Non-pigmented ciliary epithelial cell (primary cell): ENCODE measurements at regions not wholly inside any gene's neighbourhood (a gene's known extent, or its start where the extent isn't known, plus 50 kb on each side); places are given as distances from the start of the nearest gene placed in this dataset.
"Not testable (repeated sequence)": the region's sequence is repeated elsewhere in the genome, so short reads cannot be mapped to it uniquely, and the experiment has no call there.

Source experiments
- DNase-seq: peaks from one replicate; pipeline ENCODE4 v3.0.0-alpha.2; 2010; ENCODE audit warnings: low read depth

DNA sequence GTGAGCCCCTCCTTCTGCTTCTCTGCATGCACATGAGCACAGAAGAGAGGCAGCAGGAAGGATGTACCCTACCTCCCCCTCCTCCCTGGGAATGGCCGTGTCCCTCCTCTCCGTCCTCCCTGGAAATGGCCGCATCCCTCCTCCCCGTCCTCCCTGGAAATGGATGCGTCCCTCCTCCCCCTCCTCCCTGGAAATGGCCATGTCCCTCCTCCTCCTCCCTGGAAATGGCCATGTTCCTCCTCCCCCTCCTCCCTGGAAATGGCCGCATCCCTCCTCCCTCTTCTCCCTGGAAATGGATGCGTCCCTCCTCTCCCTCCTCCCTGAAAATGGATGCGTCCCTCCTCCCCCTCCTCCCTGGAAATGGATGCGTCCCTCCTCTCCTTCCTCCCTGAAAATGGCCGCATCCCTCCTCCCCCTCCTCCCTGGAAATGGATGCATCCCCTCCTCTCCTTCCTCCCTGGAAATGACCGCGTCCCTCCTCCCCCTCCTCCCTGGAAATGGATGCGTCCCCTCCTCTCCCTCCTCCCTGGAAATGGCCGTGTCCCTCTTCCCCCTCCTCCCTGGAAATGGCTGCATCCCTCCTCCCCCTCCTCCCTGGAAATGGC is 428.6 kb downstream of the AACS start:
- DNase-seq = no peak

DNA sequence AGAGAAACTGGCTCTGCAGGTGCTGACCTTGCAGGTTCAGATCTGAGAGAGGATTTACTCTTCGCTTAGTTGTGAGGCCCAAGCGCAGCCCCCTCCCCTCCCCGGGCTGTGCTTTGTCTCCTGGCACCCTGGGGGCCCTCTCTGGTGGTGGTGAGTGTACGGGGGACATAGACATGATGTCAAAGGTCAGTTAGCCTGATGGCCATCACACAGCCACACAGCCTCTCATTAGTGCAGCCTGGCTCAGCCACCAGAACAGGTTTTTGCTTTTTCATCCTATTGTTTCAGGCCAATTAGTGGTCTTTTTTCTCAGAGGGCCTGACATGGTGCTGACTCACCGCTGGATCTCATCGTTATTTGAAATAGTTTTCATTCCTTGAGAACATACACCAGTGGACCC is 437.9 kb downstream of the AACS start:
- DNase-seq = no peak

GRCh38 chr12:125509195-125509594 is 444.0 kb downstream of the AACS start:
- DNase-seq = no peak

DNA sequence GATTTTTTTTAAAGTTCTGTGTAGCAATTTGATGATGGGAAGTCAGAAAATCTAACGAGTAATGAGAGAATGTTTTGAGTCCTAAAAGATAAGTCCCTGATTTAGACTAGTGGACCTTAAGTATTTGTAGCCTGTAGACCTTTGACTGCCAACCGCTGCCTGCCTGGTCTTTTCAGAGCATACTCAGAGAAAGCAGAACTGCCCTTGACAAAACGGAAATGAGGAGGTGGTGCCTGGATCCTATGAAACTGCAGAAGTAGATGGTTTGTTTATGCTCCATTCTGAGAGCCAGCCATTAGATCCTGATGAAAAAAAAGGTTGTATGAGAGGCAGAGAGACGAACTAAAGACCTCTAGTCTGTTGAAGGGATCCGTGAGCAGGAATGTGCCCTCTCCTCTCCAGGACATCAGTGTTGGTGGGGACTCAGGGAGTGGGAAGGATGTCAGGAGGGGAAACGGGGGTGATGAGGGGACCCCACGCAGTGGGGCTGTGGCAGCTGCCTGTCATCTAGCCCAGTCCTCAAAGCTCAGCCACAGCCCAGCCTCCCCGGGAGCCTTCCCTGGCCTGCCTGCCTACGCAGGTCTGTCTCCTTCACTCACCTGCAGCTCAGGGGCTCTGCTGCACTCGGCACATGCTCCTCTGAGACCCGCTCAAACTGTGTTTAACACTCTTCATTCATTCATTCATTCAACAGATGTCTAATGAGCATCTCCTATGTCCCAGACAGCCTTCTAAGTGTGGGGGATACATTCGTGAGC is 447.5 kb downstream of the AACS start:
- DNase-seq = no peak

GRCh38 chr12:125515887-125516286 is 450.7 kb downstream of the AACS start:
- no peak for DNase-seq

DNA sequence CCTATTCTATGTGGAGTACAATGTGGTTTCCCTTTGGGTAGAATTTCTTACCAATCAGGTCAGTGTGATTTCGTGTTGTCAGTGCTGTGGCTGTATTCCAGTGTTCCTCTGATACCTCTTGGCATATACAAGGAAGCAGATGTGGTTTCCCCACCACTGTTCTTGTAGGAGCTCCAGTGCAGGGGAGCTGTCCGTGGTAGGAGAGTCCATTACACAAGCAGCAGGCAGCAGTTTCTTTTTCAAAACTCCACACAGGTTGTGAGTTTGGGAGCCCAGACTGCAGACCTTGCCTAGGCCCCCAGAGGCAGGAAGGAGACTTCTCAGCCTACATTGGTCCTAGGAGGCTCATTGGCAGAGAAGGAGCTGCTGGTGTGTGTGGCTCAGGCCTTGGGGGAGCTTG is 452.8 kb downstream of the AACS start:
- peak; percentile 14 for DNase-seq

GRCh38 chr12:125519026-125519651 is 453.9 kb downstream of the AACS start:
- DNase-seq = no peak

- DNase-seq = no peak
Observed at GRCh38 chr12:125525879-125526278, 460.6 kb downstream of the AACS start.

DNA sequence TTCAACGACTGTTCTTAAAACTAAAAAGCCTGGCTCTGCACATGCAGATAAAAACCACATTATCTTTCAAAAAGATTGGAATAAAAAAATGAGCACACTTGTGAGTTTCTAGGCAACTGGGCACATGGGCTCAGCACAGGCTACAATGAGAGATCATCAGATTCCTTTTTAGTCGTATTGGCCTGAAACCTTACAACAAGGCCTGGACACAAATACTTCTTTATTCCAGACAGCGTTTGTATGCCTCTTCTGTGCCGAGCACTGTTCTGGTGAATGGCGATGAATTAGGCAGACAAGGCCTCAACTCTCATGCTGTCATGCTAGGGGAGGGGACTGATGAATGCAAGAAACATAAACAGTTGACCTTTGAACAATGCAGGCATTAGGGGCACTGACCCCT is 463.0 kb downstream of the AACS start:
- DNase-seq = no peak

DNA sequence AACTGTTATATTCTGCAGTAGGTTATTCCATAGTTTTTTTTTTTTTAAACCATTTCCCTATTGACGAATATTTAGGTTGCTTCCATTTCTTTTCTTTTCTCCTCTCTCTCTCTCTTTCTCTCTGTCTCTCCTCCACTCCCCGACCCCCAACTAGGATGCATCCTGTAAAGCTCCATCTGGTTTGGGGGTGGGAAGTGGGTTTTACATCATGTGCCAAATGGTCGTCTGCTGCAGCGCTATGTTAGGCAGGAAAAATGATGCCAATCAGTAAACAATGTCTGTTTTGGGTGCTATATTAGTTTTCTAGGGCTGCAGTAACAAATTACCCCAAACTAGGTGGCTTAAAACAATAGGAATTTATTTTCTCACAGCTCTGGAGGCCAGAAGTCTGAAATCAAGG is 465.0 kb downstream of the AACS start:
- DNase-seq = no peak

GRCh38 chr12:125530876-125531275 is 465.6 kb downstream of the AACS start:
- no peak for DNase-seq

- DNase-seq = no peak
Observed at GRCh38 chr12:125531574-125531973, 466.3 kb downstream of the AACS start.

DNA sequence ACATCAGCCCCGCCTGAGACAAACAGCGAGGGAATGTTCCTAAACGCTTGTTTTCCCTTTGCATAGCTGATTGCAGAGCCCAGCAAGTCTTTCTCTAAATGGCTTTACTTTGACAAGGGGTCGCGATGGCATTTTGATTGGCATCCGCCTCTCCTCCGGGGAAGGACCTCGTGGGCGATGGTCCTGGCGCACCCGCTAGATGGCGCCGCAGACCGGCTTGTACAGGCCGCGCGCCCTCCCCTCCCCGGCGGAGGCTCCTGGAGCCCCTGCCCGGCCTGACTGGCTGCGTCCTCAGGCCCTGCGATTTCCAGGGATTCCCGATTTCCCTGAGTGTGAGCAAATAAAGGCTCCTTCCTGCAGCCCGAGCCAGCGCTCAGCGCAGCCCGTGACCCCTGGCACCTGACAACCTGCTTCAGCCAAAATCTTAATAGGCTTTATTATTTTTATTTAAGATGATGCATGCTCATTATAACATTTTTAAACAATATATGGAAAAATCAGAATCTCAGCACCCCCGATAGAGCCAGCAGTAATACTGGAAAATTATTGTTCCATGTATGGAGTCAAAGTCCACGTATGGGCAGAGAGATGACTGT is 468.3 kb downstream of the AACS start:
- no peak for DNase-seq

GRCh38 chr12:125538401-125539199 is 473.4 kb downstream of the AACS start:
- DNase-seq = no peak

GRCh38 chr12:125540580-125541204 is 475.5 kb downstream of the AACS start:
- DNase-seq = no peak

DNA sequence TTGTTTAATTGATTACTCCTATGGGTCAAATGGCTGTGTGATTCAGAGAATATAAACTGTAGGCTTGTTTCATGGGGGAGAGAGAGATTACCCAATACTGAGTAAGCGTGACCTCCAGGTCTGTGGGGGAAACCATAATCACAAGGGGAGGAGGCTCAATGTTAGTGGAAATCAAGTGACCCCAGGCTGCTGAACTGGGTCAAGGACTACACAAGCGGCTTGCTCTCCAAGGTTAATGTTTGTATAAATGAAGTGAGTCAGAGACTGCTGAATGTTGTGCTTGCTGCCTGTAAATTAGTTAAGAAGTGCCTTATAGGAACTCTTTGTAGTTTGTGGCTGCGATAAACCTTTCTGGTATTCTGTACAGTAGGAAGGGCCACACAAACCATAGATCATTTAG is 479.7 kb downstream of the AACS start:
- DNase-seq = no peak

DNA sequence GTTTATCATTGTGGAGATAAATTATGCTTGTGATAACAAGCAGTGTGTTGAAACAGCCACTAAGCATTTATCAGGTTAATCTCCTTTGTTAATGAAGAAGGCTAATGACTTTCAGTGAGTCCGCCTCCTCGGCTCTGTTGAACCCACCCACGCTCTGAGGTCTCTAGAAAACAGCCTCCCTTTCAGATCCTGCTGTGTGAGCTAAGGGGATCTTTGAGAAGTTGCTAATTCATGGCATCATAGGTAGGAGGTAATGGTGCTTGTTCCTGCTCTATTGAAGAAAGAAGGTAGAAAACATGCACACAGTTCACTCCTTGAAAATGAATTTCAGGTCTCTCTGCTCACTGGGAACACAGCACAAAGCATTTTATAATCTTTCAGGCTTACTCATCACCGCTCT is 483.9 kb downstream of the AACS start:
- DNase-seq = no peak

DNA sequence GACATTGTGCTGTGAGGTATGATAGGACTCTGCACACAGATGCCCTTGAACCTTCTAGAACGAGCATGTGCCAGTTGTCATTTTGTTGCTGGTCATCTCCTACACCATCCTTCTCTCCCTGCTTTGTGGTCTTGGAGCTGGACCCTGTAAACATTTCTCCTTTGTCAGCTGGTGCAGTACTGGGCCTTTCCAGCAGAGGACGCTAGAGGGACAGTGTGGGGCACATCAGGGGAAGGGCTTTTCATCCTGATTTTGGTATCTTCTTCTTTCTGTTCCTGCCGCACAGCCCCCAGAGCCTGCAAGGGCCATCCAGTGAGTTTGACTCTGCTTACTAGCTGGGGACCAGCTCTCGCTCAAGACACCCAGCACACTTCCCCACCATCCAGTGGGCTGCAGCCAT is 484.6 kb downstream of the AACS start:
- no peak for DNase-seq

GRCh38 chr12:125552295-125552694 is 487.1 kb downstream of the AACS start:
- DNase-seq = no peak

DNA sequence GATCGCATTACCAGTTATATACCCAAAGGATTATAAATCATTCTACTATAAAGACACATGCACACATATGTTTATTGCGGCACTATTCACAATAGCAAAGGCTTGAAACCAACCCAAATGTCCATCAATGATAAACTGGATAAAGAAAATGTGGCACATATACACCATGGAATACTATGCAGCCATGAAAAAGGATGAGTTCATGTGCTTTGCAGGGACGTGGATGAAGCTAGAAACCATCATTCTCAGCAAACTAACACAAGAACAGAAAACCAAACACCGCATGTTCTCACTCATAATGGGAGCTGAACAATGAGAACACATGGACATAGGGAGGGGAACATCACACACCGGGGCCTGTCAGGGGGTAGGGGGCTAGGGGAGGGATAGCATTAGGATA is 495.8 kb downstream of the AACS start:
- DNase-seq = not testable (repeated sequence)

- DNase-seq = no peak
Observed at GRCh38 chr12:125564753-125565152, 499.5 kb downstream of the AACS start.

DNA sequence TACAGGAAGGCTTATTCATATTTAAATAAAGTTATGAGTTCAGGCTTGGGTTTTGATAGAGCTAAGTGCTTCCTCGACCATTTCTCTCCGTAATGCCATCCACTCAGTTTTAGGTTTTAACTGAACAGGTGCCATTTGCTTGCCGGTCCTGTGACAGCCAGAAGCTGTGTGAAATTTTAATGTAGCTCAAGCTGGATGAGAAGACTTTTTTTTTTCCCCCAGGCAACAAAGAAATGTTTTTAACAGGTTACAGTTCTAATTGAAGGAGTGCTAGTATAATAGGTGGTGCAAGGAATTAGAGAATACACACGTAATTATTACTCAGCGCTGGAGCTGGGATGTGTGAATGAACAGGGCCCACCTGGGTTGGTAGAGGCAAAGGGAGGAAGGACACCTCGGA is 502.3 kb downstream of the AACS start:
- no peak for DNase-seq
